SK-N-SH treated with all-trans-retinoic acid at 6 μM for 48 hours (cell line): ENCODE measurements at regions not wholly inside any gene's neighbourhood (a gene's known extent, or its start where the extent isn't known, plus 50 kb on each side); places are given as distances from the start of the nearest gene placed in this dataset.
"Not testable (repeated sequence)": the region's sequence is repeated elsewhere in the genome, so short reads cannot be mapped to it uniquely, and the experiment has no call there.

ENCODE experiments used
- ARNTL ChIP-seq: fragments of 450-650 bp; formaldehyde crosslinking; IDR thresholded peaks from 2 replicates; pipeline ENCODE4 v1.5.0; 2020; ENCODE audit warnings: low read depth, mild to moderate bottlenecking, moderate library complexity, borderline replicate concordance
- BACH2 ChIP-seq: fragments of 250-450 bp; sonication (Bioruptor Pico); IDR thresholded peaks from 2 replicates; pipeline ENCODE4 v1.9.0; 2021; ENCODE audit warnings: mild to moderate bottlenecking, borderline replicate concordance
- CREB5 ChIP-seq: fragments of 250-450 bp; sonication (Bioruptor Pico); IDR thresholded peaks from 2 replicates; pipeline ENCODE4 v1.5.1; 2020; ENCODE audit warnings: low read depth, mild to moderate bottlenecking, moderate library complexity
- CSRNP3 ChIP-seq: fragments of 250-450 bp; sonication (Bioruptor Pico); IDR thresholded peaks from 2 replicates; pipeline ENCODE4 v1.5.1; 2021; ENCODE audit warnings: mild to moderate bottlenecking, moderate library complexity
- ISL1 ChIP-seq: fragments of 250-450 bp; sonication (Bioruptor Pico); IDR thresholded peaks from 2 replicates; pipeline ENCODE4 v2.1.2; 2022; ENCODE audit warnings: mild to moderate bottlenecking, moderate library complexity
- OSR1 ChIP-seq: fragments of 250-450 bp; sonication (Bioruptor Pico); IDR thresholded peaks from 2 replicates; pipeline ENCODE4 v1.8.0; 2022; ENCODE audit warnings: moderate library complexity, mild to moderate bottlenecking, inconsistent platforms
- PATZ1 ChIP-seq: fragments of 250-450 bp; sonication (Bioruptor Pico); IDR thresholded peaks from 2 replicates; pipeline ENCODE4 v1.8.0; 2020; ENCODE audit warnings: mild to moderate bottlenecking, moderate library complexity, borderline replicate concordance
- PPARA ChIP-seq: fragments of 250-450 bp; sonication (Bioruptor Pico); IDR thresholded peaks from 2 replicates; pipeline ENCODE4 v1.5.0; 2020; ENCODE audit warnings: mild to moderate bottlenecking, borderline replicate concordance
- RARB ChIP-seq: fragments of 250-450 bp; sonication (Bioruptor Pico); IDR thresholded peaks from 2 replicates; pipeline ENCODE4 v1.8.0; 2021; ENCODE audit warnings: mild to moderate bottlenecking, moderate library complexity
- ZC3H10 ChIP-seq: fragments of 250-450 bp; sonication (Bioruptor Pico); IDR thresholded peaks from 2 replicates; pipeline ENCODE4 v1.5.1; 2021; ENCODE audit warnings: mild to moderate bottlenecking, moderate library complexity
- ZFP3 ChIP-seq: fragments of 250-450 bp; sonication (Bioruptor Pico); IDR thresholded peaks from 2 replicates; pipeline ENCODE4 v1.5.0; 2020; ENCODE audit warnings: mild to moderate bottlenecking, moderate library complexity
- ZNF565 ChIP-seq: fragments of 450-650 bp; formaldehyde crosslinking; conservative IDR thresholded peaks from 2 replicates; pipeline ENCODE4 v1.5.0; 2020; ENCODE audit warnings: low read depth, mild to moderate bottlenecking, moderate library complexity
- ZNF70 ChIP-seq: fragments of 450-650 bp; formaldehyde crosslinking; IDR thresholded peaks from 2 replicates; pipeline ENCODE4 v1.5.0; 2020; ENCODE audit warnings: mild to moderate bottlenecking, moderate library complexity
- ZNF8 ChIP-seq: fragments of 450-650 bp; formaldehyde crosslinking; IDR thresholded peaks from 2 replicates; pipeline ENCODE4 v1.5.0; 2020; ENCODE audit warnings: mild to moderate bottlenecking, moderate library complexity

DNA sequence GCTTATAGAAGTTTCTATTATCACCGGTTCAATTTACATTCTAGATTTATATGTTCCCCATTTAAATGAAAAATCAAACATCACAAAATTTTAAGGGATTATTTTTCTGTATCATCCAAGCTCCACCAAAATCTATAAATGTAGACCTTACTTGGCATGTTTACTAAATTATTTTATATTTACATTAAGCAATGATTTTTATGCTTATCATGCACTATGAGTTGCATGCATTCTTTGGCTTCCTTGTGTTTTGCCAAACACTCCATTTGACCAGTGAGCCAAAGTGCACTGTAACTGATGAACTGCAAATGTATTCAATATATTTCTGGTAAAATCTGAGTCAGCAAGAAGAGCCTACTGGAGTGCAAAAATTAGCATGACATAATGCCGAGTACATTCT, 595.5 kb upstream of the PCDH7 start:
- TF ChIP-seq PATZ1 (CRISPR knock-in tag); RARB (CRISPR knock-in tag); ZNF565 (CRISPR knock-in tag); ZNF70 (CRISPR knock-in tag); BACH2 (CRISPR knock-in tag); ZNF8 (CRISPR knock-in tag); OSR1 (CRISPR knock-in tag); CREB5 (CRISPR knock-in tag); PPARA; ISL1; CSRNP3 (CRISPR knock-in tag); ZFP3; ZC3H10; ARNTL (CRISPR knock-in tag): not testable (repeated sequence)
